Right kidney (tissue), 1 donor: ENCODE measurements at regions not wholly inside any gene's neighbourhood (a gene's known extent, or its start where the extent isn't known, plus 50 kb on each side); places are given as distances from the start of the nearest gene placed in this dataset.
A peak's percentile ranks its signal among the peaks of the same experiment; 100 is the strongest.

ENCODE experiments used
- DNase-seq: peaks from one replicate; pipeline ENCODE4 v3.0.0-alpha.2; 2016

- DNase-seq: no peak
These were observed 306.6 kb upstream of the MIS18BP1 start for GRCh38 chr14:45559626-45560025.

DNA sequence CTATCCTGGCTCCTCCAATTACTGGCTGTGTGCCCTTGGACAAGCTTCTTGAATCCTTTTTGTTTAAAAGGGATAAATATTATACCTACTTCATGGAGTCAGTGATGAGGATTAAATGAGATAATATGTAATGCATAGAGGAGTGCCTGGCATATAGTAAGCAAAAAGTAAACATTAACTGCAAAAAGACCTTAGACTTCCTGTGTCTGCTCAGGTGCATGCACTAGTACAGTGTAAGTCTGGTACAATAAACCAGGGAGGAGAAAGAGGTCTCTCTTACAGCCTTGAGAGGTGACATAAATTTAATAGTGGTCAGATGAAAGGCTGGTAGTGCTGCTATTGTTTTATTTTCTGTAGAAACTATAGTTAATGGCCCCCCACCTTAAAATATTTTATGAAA lies 305.2 kb upstream of the MIS18BP1 start:
- DNase-seq: no peak

DNA sequence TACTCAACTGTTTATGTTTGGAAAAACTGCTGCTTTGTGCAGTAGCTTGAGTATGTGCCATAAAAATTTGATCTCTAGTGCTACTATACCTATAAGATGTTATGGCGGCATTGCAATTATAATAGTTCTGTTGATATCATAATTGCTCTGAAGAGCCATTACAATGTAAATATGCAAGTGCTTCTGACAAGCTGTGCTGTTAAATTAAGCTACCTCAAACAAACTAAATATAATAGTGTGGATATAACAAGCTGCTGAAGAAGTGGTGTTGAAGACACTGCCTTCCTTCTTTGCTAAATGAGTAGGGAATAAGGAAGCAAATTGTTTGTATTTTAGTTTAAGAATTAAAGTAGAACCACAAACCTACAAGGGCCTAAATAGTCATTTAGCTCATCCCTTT lies 301.0 kb upstream of the MIS18BP1 start:
- DNase-seq: no peak

- peak; percentile 11 for DNase-seq
These were observed 298.3 kb upstream of the MIS18BP1 start for GRCh38 chr14:45551240-45551820.

GRCh38 chr14:45531022-45531421 lies 278.0 kb upstream of the MIS18BP1 start:
- no peak for DNase-seq

GRCh38 chr14:45526715-45527549 lies 273.9 kb upstream of the MIS18BP1 start:
- DNase-seq: peak; percentile 5

GRCh38 chr14:45519766-45520165 lies 266.8 kb upstream of the MIS18BP1 start:
- no peak for DNase-seq

DNA sequence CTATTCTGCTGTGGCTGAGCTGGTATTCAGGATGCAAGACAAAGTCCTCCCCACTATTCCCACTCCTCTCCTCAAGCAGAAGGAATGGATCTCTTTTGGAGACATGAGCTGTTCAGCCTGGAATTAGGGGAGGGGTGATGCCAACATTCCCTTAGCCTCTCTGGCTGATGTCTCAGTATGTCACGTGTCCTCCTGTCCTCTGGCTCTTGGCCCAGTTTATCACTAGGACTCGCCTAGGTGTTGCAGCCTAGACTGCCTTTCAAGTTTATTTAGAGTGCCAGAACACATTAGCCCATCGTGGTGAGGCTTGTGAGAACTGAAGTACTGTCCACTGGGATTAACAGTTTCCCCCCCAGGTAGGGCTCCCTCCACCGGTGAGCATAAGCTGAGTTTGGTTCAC lies 239.9 kb upstream of the MIS18BP1 start:
- DNase-seq: no peak

- no peak for DNase-seq
These were observed 238.9 kb upstream of the MIS18BP1 start for GRCh38 chr14:45491914-45492313.

DNA sequence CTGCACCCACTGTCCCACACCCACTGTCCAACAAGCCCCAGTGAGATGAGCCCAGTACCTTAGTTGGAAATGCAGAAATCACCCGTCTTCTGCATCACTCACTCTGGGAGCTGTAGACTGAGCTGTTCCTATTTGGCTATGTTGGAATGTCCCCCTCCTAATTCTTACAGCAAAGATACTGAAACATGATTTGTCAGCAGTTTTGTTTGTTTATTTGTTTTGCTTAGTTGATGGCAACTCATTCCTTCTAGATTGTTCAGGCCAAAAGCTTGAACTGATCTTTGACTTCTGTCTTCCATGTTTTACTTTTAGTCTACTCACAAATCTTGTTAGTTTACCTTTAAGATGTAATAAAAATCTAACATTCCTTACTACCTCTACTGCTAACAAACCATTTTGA lies 233.6 kb upstream of the MIS18BP1 start:
- DNase-seq: no peak

DNA sequence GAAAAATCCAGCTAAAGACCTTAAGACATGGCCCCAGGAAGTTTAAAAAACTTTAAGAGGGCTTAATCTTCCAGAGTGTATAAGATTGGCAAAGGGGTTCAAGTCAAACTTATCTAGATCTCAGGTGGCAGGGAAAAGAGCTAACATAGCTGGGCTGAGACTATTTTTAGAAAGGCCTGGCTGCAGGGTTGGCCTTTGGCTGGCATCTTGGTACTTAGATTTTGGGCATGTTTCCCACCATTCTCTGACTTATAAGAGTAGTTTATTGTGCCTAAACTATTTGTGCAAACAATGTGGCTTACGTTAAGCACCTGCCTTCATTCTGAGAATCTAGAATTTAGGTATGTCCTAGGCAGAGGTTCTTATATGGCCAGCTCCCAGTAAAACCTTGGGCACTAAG lies 214.0 kb upstream of the MIS18BP1 start:
- DNase-seq: no peak

DNA sequence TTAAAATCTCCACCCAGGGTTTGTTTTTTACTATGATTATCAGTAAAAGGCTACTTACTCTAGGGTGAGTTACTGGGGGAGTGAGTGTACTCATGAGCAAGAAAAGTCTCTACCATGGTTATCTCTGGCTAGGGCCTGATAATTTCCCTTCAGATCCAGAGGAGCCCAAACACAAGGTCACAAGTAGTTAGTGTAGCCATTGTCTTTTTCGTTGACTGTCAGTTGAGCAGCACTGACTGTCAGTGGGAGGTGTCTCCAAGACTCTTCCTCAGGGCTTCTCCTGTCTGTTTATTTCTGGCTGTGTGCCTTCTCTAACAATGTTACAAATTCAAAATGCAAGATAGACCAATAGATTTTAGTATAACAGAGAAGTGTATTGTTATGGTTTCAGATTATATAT lies 181.2 kb upstream of the MIS18BP1 start:
- no peak for DNase-seq

DNA sequence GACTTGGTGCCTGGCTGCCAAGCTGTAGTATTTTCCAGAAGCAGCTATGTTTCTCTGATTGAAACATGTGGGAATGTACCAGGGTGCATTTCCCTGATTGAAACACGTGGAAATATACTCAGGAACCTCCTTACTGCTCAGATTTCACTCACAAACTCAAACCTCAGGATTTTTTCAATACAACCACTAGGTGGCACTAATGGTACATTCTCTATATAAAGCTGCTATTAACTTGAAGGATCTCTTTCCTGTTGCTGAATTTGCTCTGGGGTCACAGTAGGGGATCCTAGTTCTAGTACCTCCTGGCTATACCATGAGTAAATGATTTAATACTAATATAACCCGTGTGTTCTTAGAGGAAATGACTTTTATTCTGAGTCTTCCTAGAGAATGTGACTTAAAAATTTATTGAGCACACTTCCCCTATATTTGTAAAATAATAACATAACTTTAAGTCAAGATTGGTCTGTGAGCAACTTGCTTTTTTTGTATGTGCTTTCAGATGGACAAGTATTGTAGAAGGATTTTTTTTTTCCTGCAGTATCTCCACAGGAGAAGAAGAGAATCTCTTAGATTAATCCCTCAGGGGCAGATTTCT lies 173.8 kb upstream of the MIS18BP1 start:
- DNase-seq: peak; percentile 19

DNA sequence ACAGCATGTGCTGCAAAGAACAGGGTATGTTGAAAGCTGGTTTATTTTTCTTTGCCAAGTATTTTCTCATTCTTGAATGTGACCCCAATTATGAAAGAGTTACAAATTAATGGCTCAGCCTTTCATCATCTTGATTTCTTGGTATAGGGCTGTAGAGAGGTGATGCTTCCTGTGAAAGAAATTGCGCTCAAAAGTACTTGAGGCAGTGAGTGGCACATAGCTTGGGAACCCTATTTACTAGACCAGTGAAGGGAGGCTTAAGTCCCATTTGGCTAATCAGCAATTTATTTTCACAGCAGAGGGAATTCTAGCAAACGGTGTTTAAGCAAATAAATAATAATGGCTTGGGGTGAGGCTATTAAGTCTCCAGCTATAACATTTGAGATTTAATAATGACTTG lies 153.9 kb upstream of the MIS18BP1 start:
- DNase-seq: no peak

DNA sequence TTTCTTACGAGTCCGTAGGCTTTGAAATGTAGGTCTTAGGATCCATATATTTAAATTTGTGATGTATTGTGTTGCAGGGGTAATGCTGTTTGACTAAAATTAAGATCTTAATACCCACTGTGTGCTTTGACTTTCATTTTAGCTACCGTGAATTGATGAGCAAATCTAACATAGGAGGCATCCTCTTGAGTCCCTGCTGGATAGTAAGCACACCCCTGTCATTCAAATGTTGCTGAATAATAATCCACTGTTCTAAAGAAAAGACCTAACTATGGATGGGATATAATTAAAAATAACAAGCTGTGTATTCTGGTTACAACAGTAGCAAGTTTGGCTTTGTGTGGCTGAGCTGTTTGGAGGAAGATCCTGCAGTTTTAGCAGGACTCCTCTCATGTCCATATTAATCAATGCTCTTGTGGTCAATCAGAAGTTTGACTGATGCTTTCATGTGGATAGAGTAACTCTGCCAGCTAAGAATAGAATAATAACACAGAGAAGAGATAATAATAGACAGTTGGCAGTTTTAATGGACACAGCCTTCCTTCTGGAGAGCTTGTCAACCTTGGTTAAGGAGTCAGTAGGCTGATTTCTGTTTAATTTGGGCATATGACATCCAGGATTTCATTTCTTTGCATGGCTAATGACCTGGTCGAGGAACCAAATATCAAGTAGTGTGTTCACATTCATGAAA lies 148.1 kb upstream of the MIS18BP1 start:
- DNase-seq: no peak

DNA sequence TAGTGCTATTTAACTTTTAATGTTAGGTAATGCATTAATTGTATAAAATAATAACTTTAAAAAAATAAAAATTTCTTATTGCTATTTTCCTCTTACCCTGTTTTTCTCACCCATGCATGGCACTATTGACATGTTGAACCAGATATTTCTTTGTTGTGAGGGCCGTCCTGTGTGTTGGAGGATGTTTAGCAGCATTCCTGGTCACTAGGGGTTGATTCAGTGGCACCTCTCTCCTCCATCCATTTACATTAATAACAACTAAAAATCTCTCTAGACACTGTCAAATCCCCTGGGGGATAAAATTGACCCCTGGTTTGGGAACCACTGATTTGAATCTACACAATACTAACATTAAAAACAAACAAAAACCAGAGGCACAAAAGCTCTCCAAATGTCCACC lies 147.5 kb upstream of the MIS18BP1 start:
- no peak for DNase-seq

- no peak for DNase-seq
These were observed 128.1 kb upstream of the MIS18BP1 start for GRCh38 chr14:45381091-45381490.

DNA sequence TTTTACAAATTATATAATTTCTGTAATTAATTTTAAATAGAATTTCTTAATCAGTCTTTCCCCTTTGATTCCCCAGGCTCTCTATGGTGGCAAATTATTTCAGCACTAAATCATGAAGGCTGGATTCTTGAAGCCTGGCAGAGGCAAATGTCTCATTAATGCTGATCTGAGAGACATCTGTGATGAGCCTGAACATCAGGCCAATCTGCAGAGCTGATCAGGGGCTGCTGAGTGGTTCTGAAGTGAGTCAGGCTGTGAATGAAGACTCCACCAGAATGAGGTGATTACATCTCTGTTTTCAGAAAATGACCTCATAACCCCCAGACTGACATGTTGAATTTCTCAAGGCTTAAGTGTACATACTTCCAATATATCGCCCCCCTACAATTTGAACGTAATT lies 124.2 kb upstream of the MIS18BP1 start:
- no peak for DNase-seq

DNA sequence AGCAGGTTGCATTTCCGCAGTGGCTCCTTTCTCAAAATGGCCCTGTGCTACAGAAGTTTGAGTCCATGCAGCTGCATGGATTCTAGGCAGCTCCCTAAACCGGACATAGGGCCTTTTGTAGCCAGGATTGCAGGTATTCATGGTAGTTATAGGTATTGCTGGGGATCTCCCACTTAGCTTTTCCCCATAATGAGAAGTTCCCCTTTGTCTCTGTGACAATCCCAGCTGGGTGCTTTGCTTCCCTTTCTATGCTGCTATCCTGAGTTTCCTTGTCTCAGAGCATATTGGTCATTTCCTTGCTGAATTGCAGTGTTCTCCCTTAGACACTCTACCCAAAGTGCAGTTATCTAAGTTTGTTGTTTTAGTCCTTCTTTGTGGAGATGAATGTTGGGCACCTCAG lies 120.9 kb upstream of the MIS18BP1 start:
- DNase-seq: no peak

DNA sequence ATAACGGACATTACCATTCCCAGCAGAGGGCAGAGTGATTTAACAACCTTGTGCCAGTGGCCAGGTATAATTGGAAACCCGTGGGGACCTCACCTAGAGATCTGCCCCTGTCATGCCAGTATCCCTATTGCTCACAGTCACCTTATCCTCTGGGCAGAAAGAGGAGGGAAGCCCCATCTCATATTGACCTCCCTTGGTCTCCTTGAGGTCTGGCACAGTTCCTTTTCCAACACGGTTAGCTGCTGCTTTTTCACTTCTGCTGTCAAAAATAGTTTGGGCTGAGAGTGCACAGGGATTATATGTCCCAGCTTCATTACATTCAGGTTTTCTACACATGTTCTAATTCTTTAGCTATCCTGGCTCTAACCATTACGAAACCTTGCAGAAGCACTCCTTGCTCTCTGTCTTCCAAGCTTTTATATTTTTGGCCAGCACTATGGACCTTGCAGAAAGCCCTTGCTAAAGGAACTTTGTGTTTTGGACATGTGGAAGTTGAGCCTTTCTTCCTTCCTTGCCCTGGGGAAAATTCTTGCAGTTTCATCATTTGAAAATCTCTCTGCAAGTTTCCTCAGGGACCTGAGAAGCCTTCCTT lies 111.7 kb upstream of the MIS18BP1 start:
- no peak for DNase-seq

DNA sequence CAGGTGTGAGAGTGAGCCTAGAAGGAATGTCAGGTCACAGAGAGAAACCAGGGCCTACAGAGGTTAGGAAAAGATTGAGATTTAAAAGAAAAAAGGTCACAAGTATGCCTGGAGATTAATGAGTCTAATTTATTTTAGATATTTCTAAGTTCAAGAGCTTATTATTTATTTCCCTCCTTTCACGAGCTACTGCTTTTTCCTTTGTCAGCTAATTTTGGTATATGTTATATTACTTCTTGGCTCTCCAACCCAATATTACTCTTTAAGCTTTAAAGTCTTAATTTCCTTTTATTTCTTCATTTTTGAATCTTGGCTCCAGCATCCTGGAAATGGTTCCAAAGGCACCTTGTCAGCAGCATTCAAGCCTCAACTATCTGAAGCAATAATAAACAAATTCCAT lies 109.5 kb upstream of the MIS18BP1 start:
- DNase-seq: no peak

- DNase-seq: no peak
These were observed 108.7 kb upstream of the MIS18BP1 start for GRCh38 chr14:45361727-45362126.

- DNase-seq: no peak
These were observed 106.7 kb upstream of the MIS18BP1 start for GRCh38 chr14:45359746-45360145.
